ENCODE measurements at regions not wholly inside any gene's neighbourhood (a gene's known extent, or its start where the extent isn't known, plus 50 kb on each side); places are given as distances from the start of the nearest gene placed in this dataset.
A peak's percentile ranks its signal among the peaks of the same experiment; 100 is the strongest.
"Not testable (repeated sequence)": the region's sequence is repeated elsewhere in the genome, so short reads cannot be mapped to it uniquely, and the experiment has no call there.

DNA sequence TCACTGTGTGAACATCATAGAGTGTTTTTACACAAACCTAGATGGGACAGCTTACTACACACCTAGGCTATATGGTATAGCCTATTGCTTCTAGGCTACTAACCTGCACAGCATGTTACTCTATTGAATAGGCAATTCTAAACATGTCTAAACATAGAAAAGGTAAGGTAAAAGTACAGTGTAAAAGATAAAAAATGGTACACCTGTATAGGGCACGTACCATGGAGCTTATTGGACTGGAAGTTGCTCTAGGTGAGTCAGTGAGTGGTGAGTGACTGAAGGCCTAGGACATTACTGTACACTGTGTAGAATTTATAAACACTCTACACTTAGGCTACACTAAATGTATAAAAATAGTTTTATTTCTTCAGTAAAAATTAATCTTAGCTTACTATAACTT, 182.0 kb upstream of the THSD7A start:
- no peak overlapping the region for H3K4me2 ChIP-seq (ENCODE audit: low read length)
- ChIA-PET POLR2A (ENCODE audit: unreplicated experiment) (no interaction called here), CTCF (no interaction called here)
- no peak overlapping the region for H3K4me3 ChIP-seq (ENCODE audit: low read length)
- no TSS peak for BruUV-seq (replicated peaks)
- H3K36me3 ChIP-seq (ENCODE audit: low read depth, low read length) = no peaks in the 10 kb centered on the region
- H2AFZ ChIP-seq (ENCODE audit: low read length) = no peak overlapping the region
- no peaks in the 10 kb centered on the region for H3K9me3 ChIP-seq (ENCODE audit: low read length)
- no peaks in the 10 kb centered on the region for H4K20me1 ChIP-seq (ENCODE audit: low read length)
- no peaks in the 10 kb centered on the region for H3F3A ChIP-seq (ENCODE audit: low read length, unreplicated experiment)
- H3K9me2 ChIP-seq (replicated peaks; ENCODE audit: low read length) = no peaks in the 10 kb centered on the region
- intact Hi-C loops (cut with micrococcal nuclease) = no loop called here
- no peak overlapping the region for H3K9ac ChIP-seq (ENCODE audit: low read length)
- DNase-seq (peak; percentile 1), ATAC-seq (no peak)
- H3K4me1 ChIP-seq (ENCODE audit: insufficient read depth, low read length) = peaks cover 4% of the 10 kb centered on the region
- no peaks in the 10 kb centered on the region for H3K27me3 ChIP-seq (ENCODE audit: low read length)
- TF ChIP-seq EZH2phosphoT487 (IDR thresholded peaks at IDR 0.05; ENCODE audit: borderline replicate concordance, low read length) = no peak
- no peak for TF ChIP-seq EZH2 (IDR thresholded peaks at IDR 0.05; ENCODE audit: low read length, unreplicated experiment)
- TF ChIP-seq, protein P1, sequence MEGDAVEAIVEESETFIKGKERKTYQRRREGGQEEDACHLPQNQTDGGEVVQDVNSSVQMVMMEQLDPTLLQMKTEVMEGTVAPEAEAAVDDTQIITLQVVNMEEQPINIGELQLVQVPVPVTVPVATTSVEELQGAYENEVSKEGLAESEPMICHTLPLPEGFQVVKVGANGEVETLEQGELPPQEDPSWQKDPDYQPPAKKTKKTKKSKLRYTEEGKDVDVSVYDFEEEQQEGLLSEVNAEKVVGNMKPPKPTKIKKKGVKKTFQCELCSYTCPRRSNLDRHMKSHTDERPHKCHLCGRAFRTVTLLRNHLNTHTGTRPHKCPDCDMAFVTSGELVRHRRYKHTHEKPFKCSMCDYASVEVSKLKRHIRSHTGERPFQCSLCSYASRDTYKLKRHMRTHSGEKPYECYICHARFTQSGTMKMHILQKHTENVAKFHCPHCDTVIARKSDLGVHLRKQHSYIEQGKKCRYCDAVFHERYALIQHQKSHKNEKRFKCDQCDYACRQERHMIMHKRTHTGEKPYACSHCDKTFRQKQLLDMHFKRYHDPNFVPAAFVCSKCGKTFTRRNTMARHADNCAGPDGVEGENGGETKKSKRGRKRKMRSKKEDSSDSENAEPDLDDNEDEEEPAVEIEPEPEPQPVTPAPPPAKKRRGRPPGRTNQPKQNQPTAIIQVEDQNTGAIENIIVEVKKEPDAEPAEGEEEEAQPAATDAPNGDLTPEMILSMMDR (conservative IDR thresholded peaks at IDR 0.05; ENCODE audit: low read depth, low read length) = no peak
- H3K27ac ChIP-seq (ENCODE audit: low read length) = no peak overlapping the region
- H3K79me2 ChIP-seq (ENCODE audit: low read length) = no peaks in the 10 kb centered on the region

DNA sequence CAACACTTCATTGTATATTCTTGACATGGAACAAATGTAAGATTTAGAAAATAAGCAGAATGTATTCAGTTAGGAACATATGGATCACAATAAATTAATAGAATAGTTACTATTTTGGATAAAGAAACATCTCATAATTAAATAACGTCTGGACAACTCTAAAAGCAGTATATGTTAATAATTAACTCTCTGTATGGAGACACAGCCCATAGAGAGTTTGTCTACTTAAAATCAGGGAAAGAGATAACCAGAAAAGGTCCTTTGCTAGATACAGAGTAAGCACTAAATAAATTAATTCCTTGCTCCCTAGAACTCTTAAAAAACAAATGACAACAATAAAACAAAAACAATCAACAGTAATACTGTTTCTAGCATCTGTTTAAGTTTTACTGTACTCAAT, 184.4 kb upstream of the THSD7A start:
- ATAC-seq = no peak
- Histone ChIP-seq H3K27me3 (ENCODE audit: low read length) (no peaks in the 10 kb centered on the region), H3K79me2 (ENCODE audit: low read length) (no peaks in the 10 kb centered on the region), H3K27ac (ENCODE audit: low read length) (no peak overlapping the region), H3K4me1 (ENCODE audit: insufficient read depth, low read length) (peaks cover 4% of the 10 kb centered on the region), H3F3A (ENCODE audit: low read length, unreplicated experiment) (no peaks in the 10 kb centered on the region), H3K4me3 (ENCODE audit: low read length) (no peak overlapping the region), H4K20me1 (ENCODE audit: low read length) (no peaks in the 10 kb centered on the region), H3K9ac (ENCODE audit: low read length) (no peak overlapping the region), H2AFZ (ENCODE audit: low read length) (no peak overlapping the region), H3K36me3 (ENCODE audit: low read depth, low read length) (no peaks in the 10 kb centered on the region), H3K9me3 (ENCODE audit: low read length) (no peaks in the 10 kb centered on the region), H3K4me2 (ENCODE audit: low read length) (no peak overlapping the region), H3K9me2 (replicated peaks; ENCODE audit: low read length) (no peaks in the 10 kb centered on the region)
- intact Hi-C loops (cut with micrococcal nuclease) = no loop called here
- DNase-seq = no peak
- ChIA-PET POLR2A (ENCODE audit: unreplicated experiment) (no interaction called here), CTCF (no interaction called here)
- TF ChIP-seq EZH2 (IDR thresholded peaks at IDR 0.05; ENCODE audit: low read length, unreplicated experiment) (no peak), EZH2phosphoT487 (IDR thresholded peaks at IDR 0.05; ENCODE audit: borderline replicate concordance, low read length) (no peak)
- TF ChIP-seq, protein P1 (conservative IDR thresholded peaks at IDR 0.05; ENCODE audit: low read depth, low read length) = no peak
- BruUV-seq (replicated peaks) = no TSS peak

DNA sequence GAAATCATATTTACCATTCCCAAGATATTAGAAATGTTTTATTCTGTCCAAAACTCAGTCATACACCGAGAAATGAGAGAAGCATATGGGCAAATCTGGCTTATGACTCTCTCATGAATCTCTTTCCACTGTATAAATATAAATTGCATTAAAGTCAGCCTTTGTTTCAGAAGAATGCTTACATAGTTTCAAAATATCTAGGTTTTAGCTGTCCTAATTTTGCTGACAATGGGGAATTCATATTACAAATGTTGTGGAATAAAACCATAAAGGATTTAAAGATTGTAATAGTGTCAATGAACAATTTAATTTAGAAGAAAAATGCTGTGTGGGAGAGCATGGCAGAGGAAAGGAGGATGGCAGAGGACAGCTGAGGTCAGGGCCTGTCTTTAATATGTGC, 185.0 kb upstream of the THSD7A start:
- Histone ChIP-seq H3K36me3 (ENCODE audit: low read depth, low read length) (no peaks in the 10 kb centered on the region), H3K27me3 (ENCODE audit: low read length) (no peaks in the 10 kb centered on the region), H3K27ac (ENCODE audit: low read length) (no peak overlapping the region), H4K20me1 (ENCODE audit: low read length) (no peaks in the 10 kb centered on the region), H3K9ac (ENCODE audit: low read length) (no peak overlapping the region), H3K4me2 (ENCODE audit: low read length) (no peak overlapping the region), H3K79me2 (ENCODE audit: low read length) (no peaks in the 10 kb centered on the region), H3K4me1 (ENCODE audit: insufficient read depth, low read length) (peaks cover 4% of the 10 kb centered on the region), H3K4me3 (ENCODE audit: low read length) (no peak overlapping the region), H2AFZ (ENCODE audit: low read length) (no peak overlapping the region), H3K9me3 (ENCODE audit: low read length) (no peaks in the 10 kb centered on the region), H3K9me2 (replicated peaks; ENCODE audit: low read length) (no peaks in the 10 kb centered on the region), H3F3A (ENCODE audit: low read length, unreplicated experiment) (no peaks in the 10 kb centered on the region)
- POLR2A ChIA-PET (ENCODE audit: unreplicated experiment) = no interaction called here
- CTCF ChIA-PET = no interaction called here
- BruUV-seq (replicated peaks) = no TSS peak
- DNase-seq = no peak
- intact Hi-C loops (cut with micrococcal nuclease) = no loop called here
- no peak for ATAC-seq
- TF ChIP-seq, protein P1 (conservative IDR thresholded peaks at IDR 0.05; ENCODE audit: low read depth, low read length) = no peak
- no peak for TF ChIP-seq EZH2 (IDR thresholded peaks at IDR 0.05; ENCODE audit: low read length, unreplicated experiment)
- TF ChIP-seq EZH2phosphoT487 (IDR thresholded peaks at IDR 0.05; ENCODE audit: borderline replicate concordance, low read length) = no peak

DNA sequence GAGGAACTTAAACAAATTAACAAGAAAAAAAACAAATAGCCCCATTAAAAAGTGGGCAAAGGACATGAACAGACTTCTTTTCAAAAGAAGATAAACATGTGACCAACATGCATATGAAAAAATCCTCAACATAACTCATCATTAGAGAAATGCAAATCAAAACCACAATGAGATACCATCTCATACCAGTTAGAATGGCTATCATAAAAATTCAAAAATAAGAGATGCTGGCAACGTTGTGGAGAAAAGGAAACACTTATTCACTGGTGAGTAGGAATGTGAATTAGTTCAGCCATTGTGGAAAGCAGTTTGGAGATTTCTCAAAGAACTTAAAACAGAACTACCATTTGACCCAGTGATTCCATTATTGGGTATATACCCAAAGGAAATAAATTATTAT, 189.1 kb upstream of the TMEM106B start:
- DNase-seq; H3K36me3 ChIP-seq (ENCODE audit: low read depth, low read length); H3K4me1 ChIP-seq (ENCODE audit: insufficient read depth, low read length); CTCF ChIA-PET; H3K27ac ChIP-seq (ENCODE audit: low read length); intact Hi-C loops (cut with micrococcal nuclease); H3K27me3 ChIP-seq (ENCODE audit: low read length); H4K20me1 ChIP-seq (ENCODE audit: low read length); H3K79me2 ChIP-seq (ENCODE audit: low read length); H3K9me2 ChIP-seq (replicated peaks; ENCODE audit: low read length); H3K4me3 ChIP-seq (ENCODE audit: low read length); H3F3A ChIP-seq (ENCODE audit: low read length, unreplicated experiment); H2AFZ ChIP-seq (ENCODE audit: low read length); H3K9me3 ChIP-seq (ENCODE audit: low read length); POLR2A ChIA-PET (ENCODE audit: unreplicated experiment); ATAC-seq; BruUV-seq (replicated peaks); H3K4me2 ChIP-seq (ENCODE audit: low read length); H3K9ac ChIP-seq (ENCODE audit: low read length): not testable (repeated sequence)

All from PC-3 (cell line).